ENCODE measurements at regions not wholly inside any gene's neighbourhood (a gene's known extent, or its start where the extent isn't known, plus 50 kb on each side); places are given as distances from the start of the nearest gene placed in this dataset.

DNA sequence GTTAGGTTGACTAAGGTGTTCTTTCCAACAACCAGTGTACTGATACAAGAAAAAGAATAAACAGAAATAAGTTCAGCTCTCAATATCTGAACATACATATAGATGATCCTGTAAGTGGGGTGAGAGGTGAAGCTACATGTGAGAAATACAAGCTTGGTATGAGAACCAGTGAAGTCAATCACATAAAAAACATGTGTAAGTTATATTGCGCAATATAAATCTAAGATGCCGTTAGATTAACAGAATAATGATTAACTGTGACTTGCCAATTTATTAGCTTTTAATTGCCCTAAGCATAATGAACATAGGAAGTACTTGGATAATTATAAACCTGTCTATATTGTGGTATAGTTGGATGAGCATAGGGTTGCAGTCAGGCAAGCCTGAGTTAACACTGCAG is 1597.1 kb upstream of the GOT2 start:
- DNase-seq (ENCODE audit: low spot score in 2 of 2), result no peak
- TF ChIP-seq, protein P1, sequence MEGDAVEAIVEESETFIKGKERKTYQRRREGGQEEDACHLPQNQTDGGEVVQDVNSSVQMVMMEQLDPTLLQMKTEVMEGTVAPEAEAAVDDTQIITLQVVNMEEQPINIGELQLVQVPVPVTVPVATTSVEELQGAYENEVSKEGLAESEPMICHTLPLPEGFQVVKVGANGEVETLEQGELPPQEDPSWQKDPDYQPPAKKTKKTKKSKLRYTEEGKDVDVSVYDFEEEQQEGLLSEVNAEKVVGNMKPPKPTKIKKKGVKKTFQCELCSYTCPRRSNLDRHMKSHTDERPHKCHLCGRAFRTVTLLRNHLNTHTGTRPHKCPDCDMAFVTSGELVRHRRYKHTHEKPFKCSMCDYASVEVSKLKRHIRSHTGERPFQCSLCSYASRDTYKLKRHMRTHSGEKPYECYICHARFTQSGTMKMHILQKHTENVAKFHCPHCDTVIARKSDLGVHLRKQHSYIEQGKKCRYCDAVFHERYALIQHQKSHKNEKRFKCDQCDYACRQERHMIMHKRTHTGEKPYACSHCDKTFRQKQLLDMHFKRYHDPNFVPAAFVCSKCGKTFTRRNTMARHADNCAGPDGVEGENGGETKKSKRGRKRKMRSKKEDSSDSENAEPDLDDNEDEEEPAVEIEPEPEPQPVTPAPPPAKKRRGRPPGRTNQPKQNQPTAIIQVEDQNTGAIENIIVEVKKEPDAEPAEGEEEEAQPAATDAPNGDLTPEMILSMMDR (IDR thresholded peaks at IDR 0.05), result no peak
- no peak for TF ChIP-seq POLR2A (IDR thresholded peaks at IDR 0.05)
- WGBS, 2 donors, result 35 to 53% methylated on average over 2 of the region's 2 CpGs
- intact Hi-C loops (cut with DNase I; ENCODE audit: low total_unique reads), result no loop called here
- no peak overlapping the region for H3K4me3 ChIP-seq (ENCODE audit: low read depth, poor library complexity, severe bottlenecking)

DNA sequence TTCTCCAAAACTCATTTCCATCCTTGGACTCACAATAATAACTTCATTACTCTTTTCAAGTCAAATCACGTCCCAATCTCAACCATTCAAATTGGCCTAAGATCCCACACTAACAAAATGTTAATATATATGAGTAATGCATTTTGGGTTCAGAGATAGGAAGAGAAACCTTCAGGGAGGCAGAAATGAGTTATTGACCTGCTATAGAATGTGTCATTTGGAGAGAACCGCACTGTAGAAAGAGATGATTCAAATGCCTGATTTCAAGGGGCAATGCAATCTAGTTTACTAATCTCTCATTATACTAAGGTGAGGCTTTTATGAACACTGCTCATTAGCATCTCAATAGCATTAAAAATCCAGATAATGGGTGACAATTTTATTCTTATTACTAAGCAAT is 1595.0 kb upstream of the GOT2 start:
- no peak for DNase-seq (ENCODE audit: low spot score in 2 of 2)
- no peak for TF ChIP-seq POLR2A (IDR thresholded peaks at IDR 0.05)
- TF ChIP-seq, protein P1 (IDR thresholded peaks at IDR 0.05), result no peak
- no peak overlapping the region for H3K4me3 ChIP-seq (ENCODE audit: low read depth, poor library complexity, severe bottlenecking)
- 84% methylated on average over 2 of the region's 2 CpGs for WGBS, 2 donors
- intact Hi-C loops (cut with DNase I; ENCODE audit: low total_unique reads), result no loop called here

DNA sequence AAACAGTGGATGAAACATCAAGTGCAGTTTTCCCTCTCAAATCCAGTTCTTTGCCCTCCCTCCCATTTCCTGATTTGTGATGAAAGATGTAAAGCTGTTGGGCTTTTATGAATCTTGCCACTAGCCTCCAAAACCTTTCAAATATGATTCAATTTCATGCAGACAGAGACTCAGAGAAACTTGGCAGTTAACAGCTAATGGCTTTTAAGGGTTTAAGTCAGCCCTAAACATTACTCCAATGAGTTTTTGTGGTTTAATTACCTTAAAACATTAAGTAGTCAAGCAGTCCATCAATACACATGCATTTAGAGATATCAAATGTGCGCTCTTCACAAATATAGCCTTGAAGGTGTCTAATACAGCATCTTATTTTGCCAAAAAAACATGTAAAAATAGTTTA is 1594.0 kb upstream of the GOT2 start:
- TF ChIP-seq, protein P1 (IDR thresholded peaks at IDR 0.05), result no peak
- no peak for TF ChIP-seq POLR2A (IDR thresholded peaks at IDR 0.05)
- no peak overlapping the region for H3K4me3 ChIP-seq (ENCODE audit: low read depth, poor library complexity, severe bottlenecking)
- intact Hi-C loops (cut with DNase I; ENCODE audit: low total_unique reads), result no loop called here
- no peak for DNase-seq (ENCODE audit: low spot score in 2 of 2)
- WGBS, 2 donors, result 85 to 91% methylated on average over 1 of the region's 1 CpG

DNA sequence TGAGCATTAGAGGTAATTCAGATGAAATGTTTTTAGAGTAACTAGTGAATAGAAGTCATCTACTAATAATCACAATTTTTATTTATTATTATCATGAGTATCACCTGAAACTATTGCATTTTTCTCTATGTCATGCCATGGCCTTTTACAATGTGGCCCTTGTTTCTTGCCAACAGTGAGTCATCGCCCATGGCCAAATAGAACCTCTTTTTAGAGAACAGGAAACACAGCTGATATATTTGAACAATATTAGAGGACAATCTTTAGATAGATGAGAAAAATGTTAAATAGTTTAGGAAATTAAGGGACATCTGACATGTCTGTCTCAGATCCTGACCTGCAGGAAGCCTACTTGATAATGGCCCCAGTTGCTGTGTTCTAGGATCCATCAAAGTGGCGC is 1584.4 kb upstream of the GOT2 start:
- TF ChIP-seq, protein P1 (IDR thresholded peaks at IDR 0.05), result no peak
- no peak for TF ChIP-seq POLR2A (IDR thresholded peaks at IDR 0.05)
- intact Hi-C loops (cut with DNase I; ENCODE audit: low total_unique reads), result loop anchor here (5.0 kb wide), 1 partner anchor 674 kb away; no protein-coding TSS in a partner anchor
- H3K4me3 ChIP-seq (ENCODE audit: low read depth, poor library complexity, severe bottlenecking), result no peak overlapping the region
- 91 to 93% methylated on average over 2 of the region's 2 CpGs for WGBS, 2 donors
- no peak for DNase-seq (ENCODE audit: low spot score in 2 of 2)

DNA sequence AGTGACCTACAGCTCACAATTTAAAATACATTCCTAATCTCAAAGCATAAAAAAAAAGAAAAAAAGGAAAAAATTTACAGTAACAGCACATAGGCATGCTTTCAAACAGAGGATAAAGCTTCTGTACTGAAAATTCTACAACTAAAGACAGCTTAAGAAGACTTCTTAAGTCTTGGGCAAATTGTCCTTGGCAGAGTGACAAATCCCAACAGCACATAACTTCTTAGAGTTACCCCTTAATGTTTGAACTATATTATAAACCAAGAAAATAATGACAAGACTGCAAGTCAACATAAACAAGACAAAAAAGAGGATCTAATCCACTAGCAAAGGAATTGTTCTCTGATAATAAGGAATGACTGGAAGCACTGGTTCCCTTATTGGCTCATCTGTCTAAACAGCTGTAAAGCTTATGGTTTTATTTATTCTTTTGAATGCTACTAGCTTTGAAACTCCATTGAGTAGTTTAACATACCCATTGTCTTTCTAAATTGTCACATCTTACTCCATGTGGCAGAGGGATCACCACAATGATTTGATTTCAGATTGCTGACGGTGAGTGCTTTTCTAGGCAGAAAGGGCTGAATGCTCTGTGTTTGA is 1576.8 kb upstream of the GOT2 start:
- TF ChIP-seq POLR2A (IDR thresholded peaks at IDR 0.05), result no peak
- TF ChIP-seq, protein P1 (IDR thresholded peaks at IDR 0.05), result no peak
- H3K4me3 ChIP-seq (ENCODE audit: low read depth, poor library complexity, severe bottlenecking), result no peak overlapping the region
- no peak for DNase-seq (ENCODE audit: low spot score in 2 of 2)
- intact Hi-C loops (cut with DNase I; ENCODE audit: low total_unique reads), result no loop called here
- 81 to 93% methylated on average over 1 of the region's 1 CpG for WGBS, 2 donors

DNA sequence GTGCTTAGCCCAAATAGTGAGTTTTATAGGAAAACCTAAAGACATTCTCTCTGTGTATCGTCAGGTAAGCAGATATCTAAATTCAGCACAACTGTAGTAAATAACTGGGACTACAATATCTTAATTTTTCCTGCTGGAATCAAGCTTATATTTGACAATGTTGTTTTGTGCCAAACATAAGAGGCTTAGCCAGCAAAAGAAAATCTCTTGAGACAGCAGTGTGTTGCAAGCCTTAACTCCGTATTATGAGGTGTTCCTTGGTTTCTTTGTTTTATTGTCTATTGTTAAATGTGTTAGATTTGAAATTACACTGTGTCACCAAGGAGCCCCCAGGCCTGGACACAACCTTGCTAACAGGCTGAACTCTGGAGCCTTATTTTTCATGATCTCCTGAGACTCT is 1570.6 kb upstream of the GOT2 start:
- H3K4me3 ChIP-seq (ENCODE audit: low read depth, poor library complexity, severe bottlenecking), result no peak overlapping the region
- no peak for DNase-seq (ENCODE audit: low spot score in 2 of 2)
- 56 to 61% methylated on average over 2 of the region's 2 CpGs for WGBS, 2 donors
- TF ChIP-seq, protein P1 (IDR thresholded peaks at IDR 0.05), result no peak
- no peak for TF ChIP-seq POLR2A (IDR thresholded peaks at IDR 0.05)
- intact Hi-C loops (cut with DNase I; ENCODE audit: low total_unique reads), result no loop called here

All from lower leg skin (tissue), 4 donors.